GM23338 (cell line): ENCODE measurements at regions not wholly inside any gene's neighbourhood (a gene's known extent, or its start where the extent isn't known, plus 50 kb on each side); places are given as distances from the start of the nearest gene placed in this dataset.

Source experiments
- ATAC-seq: fragments of 200-7000 bp; cut with Tn5 transposase; 3 replicates; pipeline ENCODE4 v1.9.1; 2020
- DNase-seq: peaks from one replicate; pipeline ENCODE4 v3.0.0-alpha.2; 2015; ENCODE audit warnings: low spot score
- H2AFZ ChIP-seq: fragments of 200-600 bp; sonication (generic); 2 replicates; pipeline ENCODE4 v1.8.0; 2016; ENCODE audit warnings: antibody characterized with exemption, mild to moderate bottlenecking, moderate library complexity
- H3F3A ChIP-seq: fragments of 200-600 bp; sonication (generic); replicated peaks from 2 replicates; pipeline ENCODE4 v1.8.0; 2017; ENCODE audit warnings: antibody characterized with exemption, mixed run types, low read depth
- H3K27ac ChIP-seq: fragments of 200-600 bp; sonication (generic); 2 replicates; pipeline ENCODE4 v1.6.1; 2016; ENCODE audit warnings: low read depth
- H3K27me3 ChIP-seq: fragments of 200-600 bp; sonication (generic); 2 replicates; pipeline ENCODE4 v1.8.0; 2016; ENCODE audit warnings: mild to moderate bottlenecking, mixed run types, moderate library complexity; ENCODE audit not compliant: insufficient read depth
- H3K36me3 ChIP-seq: fragments of 200-600 bp; sonication (generic); 2 replicates; pipeline ENCODE4 v1.8.0; 2016; ENCODE audit warnings: mild to moderate bottlenecking; ENCODE audit not compliant: insufficient read depth
- H3K4me1 ChIP-seq: fragments of 200-600 bp; sonication (generic); 2 replicates; pipeline ENCODE4 v1.8.0; 2016; ENCODE audit warnings: mild to moderate bottlenecking, moderate library complexity; ENCODE audit not compliant: insufficient read depth
- H3K4me2 ChIP-seq: fragments of 200-600 bp; sonication (generic); 2 replicates; pipeline ENCODE4 v1.7.1; 2017; ENCODE audit warnings: mixed run types
- H3K4me3 ChIP-seq: fragments of 200-600 bp; sonication (generic); 2 replicates; pipeline ENCODE4 v1.6.1; 2016; ENCODE audit warnings: mixed run types
- H3K79me2 ChIP-seq: fragments of 200-600 bp; sonication (generic); replicated peaks from 2 replicates; pipeline ENCODE4 v1.8.0; 2017; ENCODE audit warnings: mild to moderate bottlenecking; ENCODE audit not compliant: insufficient read depth
- H3K9me2 ChIP-seq: fragments of 200-600 bp; sonication (generic); 2 replicates; pipeline ENCODE4 v1.8.0; 2017; ENCODE audit not compliant: insufficient read depth
- H4K20me1 ChIP-seq: fragments of 200-600 bp; sonication (generic); replicated peaks from 2 replicates; pipeline ENCODE4 v1.8.0; 2017; ENCODE audit warnings: mild to moderate bottlenecking; ENCODE audit not compliant: insufficient read depth
- H3K27ac Mint-ChIP-seq: 2 replicates; pipeline ENCODE4 v1.8.0; 2020; ENCODE audit warnings: inconsistent platforms, mild to moderate bottlenecking, moderate library complexity, mixed read lengths
- H3K27me3 Mint-ChIP-seq: 3 replicates; pipeline ENCODE4 v1.8.0; 2022; ENCODE audit warnings: low read depth, mild to moderate bottlenecking, moderate library complexity, mixed read lengths, inconsistent platforms; ENCODE audit not compliant: insufficient read depth, poor library complexity
- H3K36me3 Mint-ChIP-seq: 3 replicates; pipeline ENCODE4 v1.8.0; 2021; ENCODE audit warnings: low read depth, mild to moderate bottlenecking, inconsistent platforms, moderate library complexity, mixed read lengths
- H3K4me1 Mint-ChIP-seq: 3 replicates; pipeline ENCODE4 v1.8.0; 2020; ENCODE audit warnings: mild to moderate bottlenecking, inconsistent platforms, mixed read lengths
- H3K4me3 Mint-ChIP-seq: 3 replicates; pipeline ENCODE4 v1.8.0; 2021; ENCODE audit warnings: moderate library complexity, mild to moderate bottlenecking, inconsistent platforms, mixed read lengths
- H3K9me3 Mint-ChIP-seq: 3 replicates; pipeline ENCODE4 v1.8.0; 2020; ENCODE audit warnings: moderate library complexity, mild to moderate bottlenecking, inconsistent platforms, mixed read lengths
- CREB1 ChIP-seq: fragments of 250-450 bp; sonication (Bioruptor Pico); IDR thresholded peaks from 2 replicates; pipeline ENCODE4 v1.5.0; 2020; ENCODE audit warnings: low read depth, mild to moderate bottlenecking, moderate library complexity
- EZH2phosphoT487 ChIP-seq: fragments of 200-600 bp; sonication (generic); IDR thresholded peaks from one replicate; pipeline ENCODE4 v1.8.1; 2018; ENCODE audit warnings: antibody characterized with exemption; ENCODE audit not compliant: unreplicated experiment
- POLR2AphosphoS5 ChIP-seq: IDR thresholded peaks from 2 replicates; pipeline ENCODE4 v1.6.1; 2016; ENCODE audit warnings: antibody characterized with exemption, low read depth
- STAT1 ChIP-seq: IDR thresholded peaks from one replicate; pipeline ENCODE4 v1.6.1; 2016; ENCODE audit warnings: antibody characterized with exemption; ENCODE audit not compliant: unreplicated experiment
- ZNF331 ChIP-seq: fragments of 250-450 bp; sonication (Bioruptor Pico); IDR thresholded peaks from 2 replicates; pipeline ENCODE4 v1.5.0; 2020; ENCODE audit warnings: low read depth, mild to moderate bottlenecking, moderate library complexity
- TF ChIP-seq, protein P1 (sequence below): fragments of 250-450 bp; sonication (Bioruptor Pico); IDR thresholded peaks from 2 replicates; pipeline ENCODE4 v1.5.0; 2020; ENCODE audit warnings: mild to moderate bottlenecking, moderate library complexity
- TF ChIP-seq, protein P2 (sequence below): IDR thresholded peaks from 2 replicates; pipeline ENCODE4 v1.6.1; 2016; ENCODE audit warnings: antibody characterized with exemption
- TF ChIP-seq, protein P3 (sequence below), 2 experiments: fragments of 200-600 bp in 1 of 2; sonication (generic) in 1 of 2; conservative IDR thresholded peaks; 2 replicates each; pipeline versions ENCODE4 v1.5.1 to v1.6.1; 2016 to 2017; ENCODE audit warnings: antibody characterized with exemption in 2 of 2, low read depth in 2 of 2, mild to moderate bottlenecking in 2 of 2, moderate library complexity in 1 of 2

DNA sequence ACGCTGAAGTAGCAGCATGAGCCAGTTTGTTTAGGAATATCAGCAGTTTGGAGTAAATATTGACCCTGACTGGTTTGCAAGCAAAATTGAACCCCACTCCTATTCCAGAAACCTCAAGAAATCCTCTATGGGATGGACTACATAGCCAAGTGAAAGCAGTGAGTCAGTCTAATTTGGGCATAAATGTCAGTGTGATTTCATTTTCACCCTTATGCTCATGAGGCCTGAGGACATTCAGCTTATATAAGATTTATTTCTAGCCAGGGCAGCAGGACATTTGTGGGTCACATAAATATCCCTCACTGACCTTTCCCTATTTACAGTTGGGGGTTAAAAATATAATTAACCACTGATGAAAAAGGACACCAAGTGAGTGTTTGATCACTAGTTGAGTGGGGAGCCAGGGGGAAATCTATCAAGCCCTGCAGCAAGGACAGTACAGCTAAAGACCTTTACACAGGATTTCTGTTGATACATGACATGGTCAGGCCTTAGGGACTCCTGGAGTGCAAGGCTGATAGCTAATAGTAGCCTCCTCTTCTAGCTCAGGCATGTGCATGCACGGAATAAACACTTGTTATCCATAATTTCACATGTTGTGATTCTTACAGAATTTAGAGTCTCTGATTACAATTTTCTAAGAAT is 996.9 kb upstream of the GRIA3 start (continued):
- TF ChIP-seq, protein P1, sequence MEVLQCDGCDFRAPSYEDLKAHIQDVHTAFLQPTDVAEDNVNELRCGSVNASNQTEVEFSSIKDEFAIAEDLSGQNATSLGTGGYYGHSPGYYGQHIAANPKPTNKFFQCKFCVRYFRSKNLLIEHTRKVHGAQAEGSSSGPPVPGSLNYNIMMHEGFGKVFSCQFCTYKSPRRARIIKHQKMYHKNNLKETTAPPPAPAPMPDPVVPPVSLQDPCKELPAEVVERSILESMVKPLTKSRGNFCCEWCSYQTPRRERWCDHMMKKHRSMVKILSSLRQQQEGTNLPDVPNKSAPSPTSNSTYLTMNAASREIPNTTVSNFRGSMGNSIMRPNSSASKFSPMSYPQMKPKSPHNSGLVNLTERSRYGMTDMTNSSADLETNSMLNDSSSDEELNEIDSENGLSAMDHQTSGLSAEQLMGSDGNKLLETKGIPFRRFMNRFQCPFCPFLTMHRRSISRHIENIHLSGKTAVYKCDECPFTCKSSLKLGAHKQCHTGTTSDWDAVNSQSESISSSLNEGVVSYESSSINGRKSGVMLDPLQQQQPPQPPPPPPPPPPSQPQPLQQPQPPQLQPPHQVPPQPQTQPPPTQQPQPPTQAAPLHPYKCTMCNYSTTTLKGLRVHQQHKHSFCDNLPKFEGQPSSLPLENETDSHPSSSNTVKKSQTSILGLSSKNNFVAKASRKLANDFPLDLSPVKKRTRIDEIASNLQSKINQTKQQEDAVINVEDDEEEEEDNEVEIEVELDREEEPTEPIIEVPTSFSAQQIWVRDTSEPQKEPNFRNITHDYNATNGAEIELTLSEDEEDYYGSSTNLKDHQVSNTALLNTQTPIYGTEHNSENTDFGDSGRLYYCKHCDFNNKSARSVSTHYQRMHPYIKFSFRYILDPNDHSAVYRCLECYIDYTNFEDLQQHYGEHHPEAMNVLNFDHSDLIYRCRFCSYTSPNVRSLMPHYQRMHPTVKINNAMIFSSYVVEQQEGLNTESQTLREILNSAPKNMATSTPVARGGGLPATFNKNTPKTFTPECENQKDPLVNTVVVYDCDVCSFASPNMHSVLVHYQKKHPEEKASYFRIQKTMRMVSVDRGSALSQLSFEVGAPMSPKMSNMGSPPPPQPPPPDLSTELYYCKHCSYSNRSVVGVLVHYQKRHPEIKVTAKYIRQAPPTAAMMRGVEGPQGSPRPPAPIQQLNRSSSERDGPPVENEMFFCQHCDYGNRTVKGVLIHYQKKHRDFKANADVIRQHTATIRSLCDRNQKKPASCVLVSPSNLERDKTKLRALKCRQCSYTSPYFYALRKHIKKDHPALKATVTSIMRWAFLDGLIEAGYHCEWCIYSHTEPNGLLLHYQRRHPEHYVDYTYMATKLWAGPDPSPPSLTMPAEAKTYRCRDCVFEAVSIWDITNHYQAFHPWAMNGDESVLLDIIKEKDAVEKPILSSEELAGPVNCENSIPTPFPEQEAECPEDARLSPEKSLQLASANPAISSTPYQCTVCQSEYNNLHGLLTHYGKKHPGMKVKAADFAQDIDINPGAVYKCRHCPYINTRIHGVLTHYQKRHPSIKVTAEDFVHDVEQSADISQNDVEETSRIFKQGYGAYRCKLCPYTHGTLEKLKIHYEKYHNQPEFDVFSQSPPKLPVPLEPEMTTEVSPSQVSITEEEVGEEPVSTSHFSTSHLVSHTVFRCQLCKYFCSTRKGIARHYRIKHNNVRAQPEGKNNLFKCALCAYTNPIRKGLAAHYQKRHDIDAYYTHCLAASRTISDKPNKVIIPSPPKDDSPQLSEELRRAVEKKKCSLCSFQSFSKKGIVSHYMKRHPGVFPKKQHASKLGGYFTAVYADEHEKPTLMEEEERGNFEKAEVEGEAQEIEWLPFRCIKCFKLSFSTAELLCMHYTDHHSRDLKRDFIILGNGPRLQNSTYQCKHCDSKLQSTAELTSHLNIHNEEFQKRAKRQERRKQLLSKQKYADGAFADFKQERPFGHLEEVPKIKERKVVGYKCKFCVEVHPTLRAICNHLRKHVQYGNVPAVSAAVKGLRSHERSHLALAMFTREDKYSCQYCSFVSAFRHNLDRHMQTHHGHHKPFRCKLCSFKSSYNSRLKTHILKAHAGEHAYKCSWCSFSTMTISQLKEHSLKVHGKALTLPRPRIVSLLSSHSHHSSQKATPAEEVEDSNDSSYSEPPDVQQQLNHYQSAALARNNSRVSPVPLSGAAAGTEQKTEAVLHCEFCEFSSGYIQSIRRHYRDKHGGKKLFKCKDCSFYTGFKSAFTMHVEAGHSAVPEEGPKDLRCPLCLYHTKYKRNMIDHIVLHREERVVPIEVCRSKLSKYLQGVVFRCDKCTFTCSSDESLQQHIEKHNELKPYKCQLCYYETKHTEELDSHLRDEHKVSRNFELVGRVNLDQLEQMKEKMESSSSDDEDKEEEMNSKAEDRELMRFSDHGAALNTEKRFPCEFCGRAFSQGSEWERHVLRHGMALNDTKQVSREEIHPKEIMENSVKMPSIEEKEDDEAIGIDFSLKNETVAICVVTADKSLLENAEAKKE, result no peak
- TF ChIP-seq POLR2AphosphoS5 (no peak), ZNF331 (CRISPR knock-in tag) (no peak)

DNA sequence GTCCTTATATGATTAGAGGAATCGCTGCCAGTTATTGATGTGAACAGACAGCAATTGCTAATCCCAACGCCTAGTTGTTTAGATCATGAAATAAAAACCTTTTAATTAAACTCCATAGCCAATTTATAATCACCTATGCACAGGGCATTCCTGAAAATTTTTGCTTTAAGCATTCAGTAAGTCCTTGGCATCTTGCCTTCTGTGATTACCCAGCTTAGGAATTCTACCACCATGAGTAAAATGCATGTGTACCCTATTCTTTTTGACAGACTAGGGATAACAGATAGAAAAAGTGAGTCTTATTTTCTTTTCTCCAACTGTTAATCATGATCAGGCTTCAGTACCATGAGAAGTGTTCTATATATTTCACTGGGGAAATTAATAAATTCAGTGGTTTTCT is 995.3 kb upstream of the GRIA3 start:
- no peak overlapping the region for H3K4me2 ChIP-seq
- DNase-seq (no peak), ATAC-seq (no peak)
- no peaks in the 10 kb centered on the region for H3K36me3 ChIP-seq
- H4K20me1 ChIP-seq, result no peaks in the 10 kb centered on the region
- Mint-ChIP-seq H3K36me3 (peaks cover 15% of the 10 kb centered on the region), H3K9me3 (peaks cover 19% of the 10 kb centered on the region), H3K27me3 (no peaks in the 10 kb centered on the region), H3K27ac (no peak overlapping the region), H3K4me1 (peaks cover 5% of the 10 kb centered on the region; the same call in 1 of the 3 replicates), H3K4me3 (no peak overlapping the region)
- no peak overlapping the region for H3K4me3 ChIP-seq
- H3K27me3 ChIP-seq, result no peaks in the 10 kb centered on the region
- no peaks in the 10 kb centered on the region for H3K79me2 ChIP-seq
- no peaks in the 10 kb centered on the region for H3K9me2 ChIP-seq
- no peak overlapping the region for H3K27ac ChIP-seq
- no peaks in the 10 kb centered on the region for H3F3A ChIP-seq
- H2AFZ ChIP-seq, result no peak overlapping the region
- no peaks in the 10 kb centered on the region for H3K4me1 ChIP-seq
- no peak for TF ChIP-seq STAT1
- no peak for TF ChIP-seq ZNF331 (CRISPR knock-in tag)
- TF ChIP-seq, protein P2, sequence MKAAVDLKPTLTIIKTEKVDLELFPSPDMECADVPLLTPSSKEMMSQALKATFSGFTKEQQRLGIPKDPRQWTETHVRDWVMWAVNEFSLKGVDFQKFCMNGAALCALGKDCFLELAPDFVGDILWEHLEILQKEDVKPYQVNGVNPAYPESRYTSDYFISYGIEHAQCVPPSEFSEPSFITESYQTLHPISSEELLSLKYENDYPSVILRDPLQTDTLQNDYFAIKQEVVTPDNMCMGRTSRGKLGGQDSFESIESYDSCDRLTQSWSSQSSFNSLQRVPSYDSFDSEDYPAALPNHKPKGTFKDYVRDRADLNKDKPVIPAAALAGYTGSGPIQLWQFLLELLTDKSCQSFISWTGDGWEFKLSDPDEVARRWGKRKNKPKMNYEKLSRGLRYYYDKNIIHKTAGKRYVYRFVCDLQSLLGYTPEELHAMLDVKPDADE, result no peak
- no peak for TF ChIP-seq EZH2phosphoT487
- TF ChIP-seq, protein P3, sequence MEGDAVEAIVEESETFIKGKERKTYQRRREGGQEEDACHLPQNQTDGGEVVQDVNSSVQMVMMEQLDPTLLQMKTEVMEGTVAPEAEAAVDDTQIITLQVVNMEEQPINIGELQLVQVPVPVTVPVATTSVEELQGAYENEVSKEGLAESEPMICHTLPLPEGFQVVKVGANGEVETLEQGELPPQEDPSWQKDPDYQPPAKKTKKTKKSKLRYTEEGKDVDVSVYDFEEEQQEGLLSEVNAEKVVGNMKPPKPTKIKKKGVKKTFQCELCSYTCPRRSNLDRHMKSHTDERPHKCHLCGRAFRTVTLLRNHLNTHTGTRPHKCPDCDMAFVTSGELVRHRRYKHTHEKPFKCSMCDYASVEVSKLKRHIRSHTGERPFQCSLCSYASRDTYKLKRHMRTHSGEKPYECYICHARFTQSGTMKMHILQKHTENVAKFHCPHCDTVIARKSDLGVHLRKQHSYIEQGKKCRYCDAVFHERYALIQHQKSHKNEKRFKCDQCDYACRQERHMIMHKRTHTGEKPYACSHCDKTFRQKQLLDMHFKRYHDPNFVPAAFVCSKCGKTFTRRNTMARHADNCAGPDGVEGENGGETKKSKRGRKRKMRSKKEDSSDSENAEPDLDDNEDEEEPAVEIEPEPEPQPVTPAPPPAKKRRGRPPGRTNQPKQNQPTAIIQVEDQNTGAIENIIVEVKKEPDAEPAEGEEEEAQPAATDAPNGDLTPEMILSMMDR (conservative IDR thresholded peaks at IDR 0.05; ENCODE audit: low read depth in 2 of 2), result no peak
- no peak for TF ChIP-seq CREB1 (CRISPR knock-in tag)
